IMR-90 (cell line): ENCODE measurements at regions not wholly inside any gene's neighbourhood (a gene's known extent, or its start where the extent isn't known, plus 50 kb on each side); places are given as distances from the start of the nearest gene placed in this dataset.
A peak's percentile ranks its signal among the peaks of the same experiment; 100 is the strongest.

Experiments
- ATAC-seq: fragments of 200-7000 bp; cut with Tn5 transposase; 2 replicates; pipeline ENCODE4 v1.9.1; 2020; ENCODE audit warnings: low read depth, mild to moderate bottlenecking, moderate library complexity
- BruUV-seq: library from RNA; stranded (reverse); fragments of 400-500 nt; replicated peaks from 2 replicates; lab custom pipeline; 2021; lab: Mats Ljungman, UMichigan
- CTCF ChIA-PET: fragments of 300-600 bp; formaldehyde crosslinking; extraction: SDS; loops from one replicate; lab custom pipeline; 2021; ENCODE audit warnings: antibody characterized with exemption; lab: Yijun Ruan, JAX
- POLR2A ChIA-PET: fragments of 300-600 bp; sonication (Branson Sonifier 250); formaldehyde crosslinking; loops from one replicate; lab custom pipeline; 2022; ENCODE audit warnings: antibody characterized with exemption; ENCODE audit not compliant: unreplicated experiment; lab: Charles Lee
- DNase-seq: peaks from one replicate; pipeline ENCODE4 v3.0.0; 2013
- H2AFZ ChIP-seq: replicated peaks from 2 replicates; pipeline ENCODE3; 2013; ENCODE audit warnings: low read length, mild to moderate bottlenecking; ENCODE audit not compliant: poor library complexity
- H2AK5ac ChIP-seq: 2 replicates; pipeline ENCODE4 v1.6.1; 2013; ENCODE audit warnings: low read depth, low read length, inconsistent platforms
- H2AK9ac ChIP-seq: replicated peaks from 2 replicates; pipeline ENCODE3; 2013; ENCODE audit warnings: mild to moderate bottlenecking, low read depth, low read length, moderate library complexity; ENCODE audit not compliant: poor library complexity
- H2BK120ac ChIP-seq: 2 replicates; pipeline ENCODE4 v1.6.1; 2013; ENCODE audit warnings: low read depth, low read length, inconsistent platforms
- H2BK15ac ChIP-seq: 3 replicates; pipeline ENCODE4 v1.6.1; 2013; ENCODE audit warnings: low read depth, low read length, inconsistent platforms
- H2BK20ac ChIP-seq: 2 replicates; pipeline ENCODE4 v1.6.1; 2013; ENCODE audit warnings: low read depth, mild to moderate bottlenecking, inconsistent platforms, low read length, moderate library complexity
- H2BK5ac ChIP-seq: 2 replicates; pipeline ENCODE4 v1.6.1; 2013; ENCODE audit warnings: mild to moderate bottlenecking, low read depth, low read length, inconsistent platforms; ENCODE audit not compliant: poor library complexity, severe bottlenecking
- H3K14ac ChIP-seq: replicated peaks from 2 replicates; pipeline ENCODE4 v1.6.1; 2013; ENCODE audit warnings: low read depth, low read length, inconsistent platforms
- H3K18ac ChIP-seq: 2 replicates; pipeline ENCODE4 v1.6.1; 2013; ENCODE audit warnings: low read depth, low read length, control low read depth
- H3K23ac ChIP-seq: 2 replicates; pipeline ENCODE4 v1.6.1; 2013; ENCODE audit warnings: low read depth, low read length, inconsistent platforms
- H3K27ac ChIP-seq: 2 replicates; pipeline ENCODE4 v1.5.1; 2013; ENCODE audit warnings: mild to moderate bottlenecking, control low read depth, low read length; ENCODE audit not compliant: insufficient read depth
- H3K27me3 ChIP-seq: 2 replicates; pipeline ENCODE4 v1.6.1; 2013; ENCODE audit warnings: low read length; ENCODE audit not compliant: control insufficient read depth, insufficient read depth
- H3K36me3 ChIP-seq: 2 replicates; pipeline ENCODE4 v1.6.1; 2013; ENCODE audit warnings: low read length, mixed read lengths; ENCODE audit not compliant: control insufficient read depth, insufficient read depth
- H3K4ac ChIP-seq: 2 replicates; pipeline ENCODE4 v1.6.1; 2013; ENCODE audit warnings: low read depth, low read length, inconsistent platforms
- H3K4me1 ChIP-seq: 2 replicates; pipeline ENCODE4 v1.6.1; 2013; ENCODE audit warnings: low read length, mixed read lengths; ENCODE audit not compliant: control insufficient read depth, insufficient read depth
- H3K4me2 ChIP-seq: 2 replicates; pipeline ENCODE4 v1.6.1; 2013; ENCODE audit warnings: low read depth, mild to moderate bottlenecking, control low read depth, low read length, moderate library complexity
- H3K4me3 ChIP-seq: 2 replicates; pipeline ENCODE4 v1.5.1; 2013; ENCODE audit warnings: low read depth, mild to moderate bottlenecking, control low read depth, low read length, moderate library complexity; ENCODE audit not compliant: insufficient read depth
- H3K56ac ChIP-seq: 2 replicates; pipeline ENCODE4 v1.6.1; 2013; ENCODE audit warnings: low read length, inconsistent platforms; ENCODE audit not compliant: insufficient read depth; ENCODE audit errors: extremely low read depth
- H3K79me1 ChIP-seq, 2 experiments: 2 replicates each; pipeline ENCODE4 v1.6.1; 2013; ENCODE audit warnings: low read length in 2 of 2, inconsistent platforms in 1 of 2, low read depth in 1 of 2
- H3K9ac ChIP-seq: 2 replicates; pipeline ENCODE4 v1.6.1; 2013; ENCODE audit warnings: low read depth, low read length, control low read depth
- H3K9me1 ChIP-seq: 2 replicates; pipeline ENCODE4 v1.6.1; 2013; ENCODE audit warnings: low read length, inconsistent platforms; ENCODE audit not compliant: insufficient read depth
- H3K9me3 ChIP-seq: 2 replicates; pipeline ENCODE4 v1.6.1; 2013; ENCODE audit warnings: low read length; ENCODE audit not compliant: control insufficient read depth, insufficient read depth
- H4K20me1 ChIP-seq: 2 replicates; pipeline ENCODE4 v1.6.1; 2013; ENCODE audit warnings: low read length, inconsistent platforms; ENCODE audit not compliant: insufficient read depth
- H4K5ac ChIP-seq: 2 replicates; pipeline ENCODE4 v1.6.1; 2013; ENCODE audit warnings: mild to moderate bottlenecking, low read depth, low read length, control low read depth
- H4K8ac ChIP-seq, 2 experiments: 2 replicates each; pipeline ENCODE4 v1.6.1; 2013; ENCODE audit warnings: low read depth in 2 of 2, low read length in 2 of 2, control low read depth in 1 of 2, inconsistent platforms in 1 of 2
- H4K91ac ChIP-seq: 2 replicates; pipeline ENCODE4 v1.6.1; 2013; ENCODE audit warnings: low read depth, low read length, inconsistent platforms; ENCODE audit not compliant: insufficient read depth
- BHLHE40 ChIP-seq: fragments of 150-350 bp; IDR thresholded peaks from 2 replicates; pipeline ENCODE4 v1.6.1; 2016; ENCODE audit warnings: mild to moderate bottlenecking, low read depth, low read length
- CEBPB ChIP-seq: IDR thresholded peaks from 2 replicates; pipeline ENCODE4 v1.6.1; 2012; ENCODE audit warnings: low read depth, low read length, improper control_type of control experiment
- CHD1 ChIP-seq: IDR thresholded peaks from 2 replicates; pipeline ENCODE4 v1.6.1; 2012; ENCODE audit warnings: low read depth, low read length, improper control_type of control experiment
- CTCF ChIP-seq: conservative IDR thresholded peaks from 2 replicates; pipeline ENCODE4 v1.5.1; 2012; ENCODE audit warnings: mild to moderate bottlenecking, low read depth, low read length, improper control_type of control experiment
- FOS ChIP-seq: fragments of 150-350 bp; IDR thresholded peaks from 2 replicates; pipeline ENCODE4 v1.6.1; 2016; ENCODE audit warnings: low read depth, low read length
- MAZ ChIP-seq: IDR thresholded peaks from 2 replicates; pipeline ENCODE4 v1.6.1; 2012; ENCODE audit warnings: low read depth, mild to moderate bottlenecking, low read length, improper control_type of control experiment, moderate library complexity, borderline replicate concordance
- NFE2L2 ChIP-seq: fragments of 150-350 bp; IDR thresholded peaks from 2 replicates; pipeline ENCODE4 v1.6.1; 2016; ENCODE audit warnings: low read depth, mild to moderate bottlenecking, low read length
- POLR2A ChIP-seq: IDR thresholded peaks from 2 replicates; pipeline ENCODE4 v1.6.1; 2012; ENCODE audit warnings: mild to moderate bottlenecking, low read depth, low read length
- RAD21 ChIP-seq: IDR thresholded peaks from 2 replicates; pipeline ENCODE4 v1.6.1; 2012; ENCODE audit warnings: low read length, improper control_type of control experiment
- RFX5 ChIP-seq: IDR thresholded peaks from 2 replicates; pipeline ENCODE4 v1.8.0; 2012; ENCODE audit warnings: low read depth, mild to moderate bottlenecking, low read length, moderate library complexity
- SMC3 ChIP-seq: fragments of 150-350 bp; IDR thresholded peaks from 2 replicates; pipeline ENCODE4 v1.6.1; 2016; ENCODE audit warnings: low read depth, mild to moderate bottlenecking, antibody characterized with exemption, low read length, moderate library complexity
- WGBS, 2 experiments: methylation state at CpG; one replicate each; pipeline versions ENCODE4 v1.1.5 to v1.1.7; 2013; ENCODE audit warnings: missing lambda C conversion rate in 2 of 2; ENCODE audit not compliant: insufficient read length in 1 of 2; ENCODE audit errors: extremely low coverage in 2 of 2; 5-methylcytosine and 5-hydroxymethylcytosine counted together
- dilution Hi-C: fragments of 300-500 bp; cut with HindIII; formaldehyde crosslinking; loops from one replicate; pipeline ENCODE4 v1.14.3; 2018; ENCODE audit warnings: low sequenced_read_pairs; ENCODE audit not compliant: unreplicated experiment
- in situ Hi-C: fragments of 300-500 bp; cut with MboI; formaldehyde crosslinking; loops from 3 replicates; pipeline ENCODE4 v1.14.3; 2019; ENCODE audit warnings: low sequenced_read_pairs, inconsistent platforms, mixed read lengths
- intact Hi-C: fragments of 100-400 bp; cut with micrococcal nuclease; formaldehyde crosslinking; loops from 2 replicates; pipeline ENCODE4 v1.10.0; 2022
- TF ChIP-seq, protein P1 (sequence below): fragments of 150-350 bp; IDR thresholded peaks from 2 replicates; pipeline ENCODE4 v1.6.1; 2017; ENCODE audit warnings: mild to moderate bottlenecking, antibody characterized with exemption, low read length, low read depth
- TF ChIP-seq, protein P2 (sequence below): fragments of 150-350 bp; IDR thresholded peaks from 2 replicates; pipeline ENCODE4 v1.6.1; 2016; ENCODE audit warnings: low read depth, mild to moderate bottlenecking, low read length, moderate library complexity, borderline replicate concordance

DNA sequence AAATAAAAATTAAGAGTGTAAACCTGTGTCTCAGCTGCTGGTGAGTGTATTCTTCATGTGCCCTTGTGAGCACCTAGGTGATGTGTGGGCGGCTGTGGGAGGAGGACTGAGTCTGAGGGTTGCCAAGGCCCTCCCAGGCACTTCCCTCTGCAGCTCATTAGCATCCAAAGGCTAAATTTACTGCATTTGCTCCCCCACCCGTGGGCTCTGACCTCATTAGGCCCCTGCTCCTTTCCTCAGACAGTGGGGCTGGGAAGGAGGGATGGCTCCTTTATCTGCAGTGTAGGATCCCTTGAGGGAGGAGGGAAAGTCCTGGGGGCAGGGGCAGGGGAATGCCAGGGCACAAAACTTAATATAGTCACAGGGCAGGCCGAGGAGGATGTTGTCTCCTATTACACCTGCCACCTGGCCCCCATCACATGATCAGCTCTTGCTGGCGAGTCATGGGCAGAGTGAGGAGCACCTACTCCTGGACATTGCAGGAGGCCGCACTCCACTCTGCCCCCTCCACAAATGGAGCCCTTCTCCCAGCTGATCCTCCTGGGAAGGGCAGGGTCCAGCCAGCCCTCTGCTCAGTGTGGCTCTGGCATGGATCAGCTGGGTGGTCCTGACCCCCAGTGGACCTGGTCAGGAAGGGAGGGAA, 133.2 kb downstream of the MRPL14 start:
- no peaks in the 10 kb centered on the region for H4K20me1 ChIP-seq
- peaks cover 25% of the 10 kb centered on the region for H3K4me1 ChIP-seq
- H3K9ac ChIP-seq, result no peak overlapping the region
- no peak overlapping the region for H3K27ac ChIP-seq
- no peak overlapping the region for H2AFZ ChIP-seq
- dilution Hi-C loops (no loop called here), in situ Hi-C loops (no loop called here), intact Hi-C loops (loop anchor here (5.0 kb wide), 2 partner anchors 78 to 202 kb away; no protein-coding TSS in a partner anchor)
- no peak overlapping the region for H3K23ac ChIP-seq
- no peak overlapping the region for H2BK5ac ChIP-seq
- no peak overlapping the region for H3K56ac ChIP-seq
- peak overlapping the region; percentile 35 for H2AK9ac ChIP-seq
- no peak overlapping the region for H3K4me3 ChIP-seq
- H2BK15ac ChIP-seq, result peak overlapping the region; percentile 21; the same call in 1 of the 3 replicates
- H3K18ac ChIP-seq, result no peak overlapping the region
- ChIA-PET POLR2A (no interaction called here), CTCF (interaction anchor here (1.1 kb wide), 1 partner anchor 224 kb away, joined by 3 read pairs; the partner anchor contains the start of gene VEGFA)
- no peak overlapping the region for H4K5ac ChIP-seq
- H3K36me3 ChIP-seq, result no peaks in the 10 kb centered on the region
- no peak for DNase-seq
- no peak for TF ChIP-seq NFE2L2
- no peak for TF ChIP-seq CEBPB
- no peak for TF ChIP-seq RAD21
- TF ChIP-seq POLR2A, result no peak
- TF ChIP-seq MAZ, result no peak
- no peak for TF ChIP-seq BHLHE40
- TF ChIP-seq CHD1, result no peak
- TF ChIP-seq, protein P1, sequence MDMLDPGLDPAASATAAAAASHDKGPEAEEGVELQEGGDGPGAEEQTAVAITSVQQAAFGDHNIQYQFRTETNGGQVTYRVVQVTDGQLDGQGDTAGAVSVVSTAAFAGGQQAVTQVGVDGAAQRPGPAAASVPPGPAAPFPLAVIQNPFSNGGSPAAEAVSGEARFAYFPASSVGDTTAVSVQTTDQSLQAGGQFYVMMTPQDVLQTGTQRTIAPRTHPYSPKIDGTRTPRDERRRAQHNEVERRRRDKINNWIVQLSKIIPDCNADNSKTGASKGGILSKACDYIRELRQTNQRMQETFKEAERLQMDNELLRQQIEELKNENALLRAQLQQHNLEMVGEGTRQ, result no peak
- TF ChIP-seq RFX5, result no peak
- TF ChIP-seq, protein P2, sequence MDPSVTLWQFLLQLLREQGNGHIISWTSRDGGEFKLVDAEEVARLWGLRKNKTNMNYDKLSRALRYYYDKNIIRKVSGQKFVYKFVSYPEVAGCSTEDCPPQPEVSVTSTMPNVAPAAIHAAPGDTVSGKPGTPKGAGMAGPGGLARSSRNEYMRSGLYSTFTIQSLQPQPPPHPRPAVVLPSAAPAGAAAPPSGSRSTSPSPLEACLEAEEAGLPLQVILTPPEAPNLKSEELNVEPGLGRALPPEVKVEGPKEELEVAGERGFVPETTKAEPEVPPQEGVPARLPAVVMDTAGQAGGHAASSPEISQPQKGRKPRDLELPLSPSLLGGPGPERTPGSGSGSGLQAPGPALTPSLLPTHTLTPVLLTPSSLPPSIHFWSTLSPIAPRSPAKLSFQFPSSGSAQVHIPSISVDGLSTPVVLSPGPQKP, result no peak
- no peak for TF ChIP-seq SMC3
- no peak for TF ChIP-seq FOS
- TF ChIP-seq CTCF, result no peak
- H3K9me1 ChIP-seq, result peaks cover 26% of the 10 kb centered on the region
- no TSS peak for BruUV-seq
- ATAC-seq, result no peak
- H3K14ac ChIP-seq, result 0 out of 2 replicates have a peak overlapping the region, but pooled peaks have one; percentile 20
- H4K91ac ChIP-seq, result no peak overlapping the region; the same call in 1 of the 2 replicates
- H3K4ac ChIP-seq, result peak overlapping the region; percentile 66
- H2BK120ac ChIP-seq, result no peak overlapping the region
- H2BK20ac ChIP-seq, result no peak overlapping the region
- no peak overlapping the region; a peak in 1 of 4 replicates for H4K8ac ChIP-seq
- no peaks in the 10 kb centered on the region for H3K27me3 ChIP-seq
- H3K9me3 ChIP-seq, result no peaks in the 10 kb centered on the region
- H3K4me2 ChIP-seq, result no peak overlapping the region
- peak overlapping the region; percentile 82 for H2AK5ac ChIP-seq
- no peaks in the 10 kb centered on the region for H3K79me1 ChIP-seq
- no CpG with 5 or more reads among the region's 5 CpGs for WGBS, 2 experiments
